ENCODE measurements at regions not wholly inside any gene's neighbourhood (a gene's known extent, or its start where the extent isn't known, plus 50 kb on each side); places are given as distances from the start of the nearest gene placed in this dataset.

DNA sequence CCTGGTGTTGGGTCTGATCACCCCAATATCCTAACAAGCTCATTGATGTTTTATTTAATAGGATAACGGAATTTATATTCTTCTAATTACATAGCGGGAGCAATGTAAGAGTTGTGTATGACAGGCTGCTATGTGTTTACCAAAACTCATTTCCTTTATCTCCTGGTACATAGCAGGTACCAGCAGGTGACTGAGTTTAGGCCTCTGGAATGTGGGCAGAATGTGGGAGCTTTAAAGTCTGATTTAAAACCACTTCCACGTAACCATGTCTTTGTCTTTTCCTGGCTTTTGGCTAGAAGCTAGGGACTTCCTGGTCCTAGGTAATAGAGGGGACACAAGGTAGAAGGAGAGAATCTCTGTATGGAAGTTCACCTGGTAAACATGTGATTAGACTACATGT is 504.6 kb upstream of the SYNCRIP start:
- TF ChIP-seq, protein P1, sequence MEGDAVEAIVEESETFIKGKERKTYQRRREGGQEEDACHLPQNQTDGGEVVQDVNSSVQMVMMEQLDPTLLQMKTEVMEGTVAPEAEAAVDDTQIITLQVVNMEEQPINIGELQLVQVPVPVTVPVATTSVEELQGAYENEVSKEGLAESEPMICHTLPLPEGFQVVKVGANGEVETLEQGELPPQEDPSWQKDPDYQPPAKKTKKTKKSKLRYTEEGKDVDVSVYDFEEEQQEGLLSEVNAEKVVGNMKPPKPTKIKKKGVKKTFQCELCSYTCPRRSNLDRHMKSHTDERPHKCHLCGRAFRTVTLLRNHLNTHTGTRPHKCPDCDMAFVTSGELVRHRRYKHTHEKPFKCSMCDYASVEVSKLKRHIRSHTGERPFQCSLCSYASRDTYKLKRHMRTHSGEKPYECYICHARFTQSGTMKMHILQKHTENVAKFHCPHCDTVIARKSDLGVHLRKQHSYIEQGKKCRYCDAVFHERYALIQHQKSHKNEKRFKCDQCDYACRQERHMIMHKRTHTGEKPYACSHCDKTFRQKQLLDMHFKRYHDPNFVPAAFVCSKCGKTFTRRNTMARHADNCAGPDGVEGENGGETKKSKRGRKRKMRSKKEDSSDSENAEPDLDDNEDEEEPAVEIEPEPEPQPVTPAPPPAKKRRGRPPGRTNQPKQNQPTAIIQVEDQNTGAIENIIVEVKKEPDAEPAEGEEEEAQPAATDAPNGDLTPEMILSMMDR (IDR thresholded peaks at IDR 0.05), result no peak
- TF ChIP-seq EZH2 (IDR thresholded peaks at IDR 0.05; ENCODE audit: borderline replicate concordance, insufficient read depth, low read depth, low read length, poor library complexity, severe bottlenecking), result no peak
